ENCODE measurements at regions not wholly inside any gene's neighbourhood (a gene's known extent, or its start where the extent isn't known, plus 50 kb on each side); places are given as distances from the start of the nearest gene placed in this dataset.

DNA sequence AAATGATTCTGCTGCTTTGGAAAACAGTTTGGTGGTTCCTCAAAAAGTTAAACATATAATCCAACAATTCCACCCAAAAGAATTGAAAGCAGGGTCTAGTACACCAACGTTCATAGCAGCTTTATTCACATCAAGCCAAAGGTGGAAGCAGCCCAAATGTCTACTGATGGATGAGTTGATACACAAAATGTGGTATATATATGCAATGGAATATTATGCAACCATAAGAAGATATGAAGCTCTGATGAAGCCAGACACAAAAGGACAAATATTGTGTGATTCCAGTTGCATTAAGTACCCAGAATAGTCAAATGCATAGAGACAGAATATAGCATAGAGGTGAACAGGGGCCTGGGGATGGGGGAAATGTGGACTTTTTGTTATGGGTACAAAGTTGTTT lies 269.3 kb downstream of the METTL4 start:
- no peak overlapping the region for H3K27ac Mint-ChIP-seq
- H3K9me3 Mint-ChIP-seq = no peaks in the 10 kb centered on the region
- no peak for DNase-seq
- no peaks in the 10 kb centered on the region for H3K4me1 ChIP-seq (ENCODE audit: control insufficient read depth, insufficient read depth, low read length)
- H3K4me1 Mint-ChIP-seq = no peaks in the 10 kb centered on the region
- H3K36me3 Mint-ChIP-seq (ENCODE audit: low read depth) = no peaks in the 10 kb centered on the region
- WGBS, 2 experiments (ENCODE audit: insufficient coverage in 1 of 2, insufficient read length in 1 of 2) = 100% methylated on average over 1 of the region's 1 CpG; no CpG with 5 or more reads in 1 of the 2 experiments
- H3K9ac ChIP-seq (ENCODE audit: extremely low read depth, low read length, poor library complexity, severe bottlenecking) = no peak overlapping the region
- H3K4me3 ChIP-seq (ENCODE audit: low read length) = no peak overlapping the region
- H3K27ac ChIP-seq (ENCODE audit: low read depth, low read length) = no peak overlapping the region
- H3K27me3 ChIP-seq (ENCODE audit: control insufficient read depth, insufficient read depth, low read length, poor library complexity, severe bottlenecking) = no peaks in the 10 kb centered on the region
- H3K4me3 Mint-ChIP-seq = no peak overlapping the region
- H3K9me3 ChIP-seq (ENCODE audit: control insufficient read depth, low read length) = no peaks in the 10 kb centered on the region
- no peaks in the 10 kb centered on the region for H3K27me3 Mint-ChIP-seq (ENCODE audit: insufficient read depth)
- TF ChIP-seq, protein P1, sequence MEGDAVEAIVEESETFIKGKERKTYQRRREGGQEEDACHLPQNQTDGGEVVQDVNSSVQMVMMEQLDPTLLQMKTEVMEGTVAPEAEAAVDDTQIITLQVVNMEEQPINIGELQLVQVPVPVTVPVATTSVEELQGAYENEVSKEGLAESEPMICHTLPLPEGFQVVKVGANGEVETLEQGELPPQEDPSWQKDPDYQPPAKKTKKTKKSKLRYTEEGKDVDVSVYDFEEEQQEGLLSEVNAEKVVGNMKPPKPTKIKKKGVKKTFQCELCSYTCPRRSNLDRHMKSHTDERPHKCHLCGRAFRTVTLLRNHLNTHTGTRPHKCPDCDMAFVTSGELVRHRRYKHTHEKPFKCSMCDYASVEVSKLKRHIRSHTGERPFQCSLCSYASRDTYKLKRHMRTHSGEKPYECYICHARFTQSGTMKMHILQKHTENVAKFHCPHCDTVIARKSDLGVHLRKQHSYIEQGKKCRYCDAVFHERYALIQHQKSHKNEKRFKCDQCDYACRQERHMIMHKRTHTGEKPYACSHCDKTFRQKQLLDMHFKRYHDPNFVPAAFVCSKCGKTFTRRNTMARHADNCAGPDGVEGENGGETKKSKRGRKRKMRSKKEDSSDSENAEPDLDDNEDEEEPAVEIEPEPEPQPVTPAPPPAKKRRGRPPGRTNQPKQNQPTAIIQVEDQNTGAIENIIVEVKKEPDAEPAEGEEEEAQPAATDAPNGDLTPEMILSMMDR (conservative IDR thresholded peaks at IDR 0.05) = no peak
- H3K36me3 ChIP-seq (ENCODE audit: control insufficient read depth, insufficient read depth, low read length) = no peaks in the 10 kb centered on the region

DNA sequence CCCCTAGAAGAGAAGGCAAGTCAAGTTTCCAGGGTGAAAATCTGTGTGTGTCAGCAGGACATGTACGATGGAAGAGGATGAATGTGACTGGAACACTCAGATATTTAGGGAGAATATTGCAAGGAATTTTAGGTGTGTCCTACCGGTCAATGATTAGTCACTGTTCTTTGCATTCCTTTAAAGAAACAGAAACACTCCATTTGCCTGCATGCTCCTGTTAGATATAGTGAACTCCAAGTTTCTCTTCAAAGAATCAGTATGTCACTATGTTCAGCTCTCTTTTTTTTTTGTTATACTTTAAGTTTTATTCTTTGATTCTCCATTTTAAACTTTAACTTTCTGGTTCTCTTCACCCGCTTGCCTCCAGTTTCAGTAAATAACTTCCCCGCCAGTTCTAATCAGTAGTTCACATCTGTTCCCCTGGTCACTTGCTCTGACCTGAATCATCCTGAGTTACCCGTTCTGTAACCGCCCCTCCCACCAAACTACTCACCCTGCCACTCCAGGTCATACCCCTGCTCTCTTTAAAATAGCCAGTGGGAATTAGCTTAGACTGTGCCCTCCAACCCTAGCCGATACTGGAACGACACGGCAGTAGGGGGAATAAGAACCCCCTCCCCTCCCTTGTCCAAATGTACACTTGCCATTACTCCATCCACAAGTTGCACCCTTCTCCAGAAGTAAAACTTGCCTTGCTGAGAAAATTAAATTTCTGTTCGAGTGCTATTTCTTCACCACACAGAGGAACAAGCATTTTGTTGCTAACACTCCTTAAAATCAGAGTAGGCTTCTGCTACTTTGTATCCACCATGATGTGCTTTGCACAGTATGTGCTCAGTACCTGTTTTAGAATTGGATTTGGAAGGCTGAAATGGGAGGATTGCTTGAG lies 268.4 kb downstream of the METTL4 start:
- TF ChIP-seq, protein P1 (conservative IDR thresholded peaks at IDR 0.05) = no peak
- Histone ChIP-seq H3K27ac (ENCODE audit: low read depth, low read length) (no peak overlapping the region), H3K4me3 (ENCODE audit: low read length) (no peak overlapping the region), H3K36me3 (ENCODE audit: control insufficient read depth, insufficient read depth, low read length) (no peaks in the 10 kb centered on the region), H3K9me3 (ENCODE audit: control insufficient read depth, low read length) (no peaks in the 10 kb centered on the region), H3K27me3 (ENCODE audit: control insufficient read depth, insufficient read depth, low read length, poor library complexity, severe bottlenecking) (no peaks in the 10 kb centered on the region), H3K9ac (ENCODE audit: extremely low read depth, low read length, poor library complexity, severe bottlenecking) (no peak overlapping the region), H3K4me1 (ENCODE audit: control insufficient read depth, insufficient read depth, low read length) (no peaks in the 10 kb centered on the region)
- Mint-ChIP-seq H3K27ac (peak overlapping the region; percentile 14), H3K4me3 (no peak overlapping the region), H3K9me3 (no peaks in the 10 kb centered on the region), H3K4me1 (no peaks in the 10 kb centered on the region), H3K27me3 (ENCODE audit: insufficient read depth) (no peaks in the 10 kb centered on the region), H3K36me3 (ENCODE audit: low read depth) (no peaks in the 10 kb centered on the region)
- no peak for DNase-seq
- 82 to 84% methylated on average over 8 to 10 of the region's 10 CpGs for WGBS, 2 experiments (ENCODE audit: insufficient coverage in 1 of 2, insufficient read length in 1 of 2)

- H3K27ac Mint-ChIP-seq = no peak overlapping the region
- Histone ChIP-seq H3K27me3 (ENCODE audit: control insufficient read depth, insufficient read depth, low read length, poor library complexity, severe bottlenecking) (no peaks in the 10 kb centered on the region), H3K9ac (ENCODE audit: extremely low read depth, low read length, poor library complexity, severe bottlenecking) (no peak overlapping the region), H3K36me3 (ENCODE audit: control insufficient read depth, insufficient read depth, low read length) (no peaks in the 10 kb centered on the region), H3K4me3 (ENCODE audit: low read length) (no peak overlapping the region), H3K9me3 (ENCODE audit: control insufficient read depth, low read length) (no peaks in the 10 kb centered on the region), H3K27ac (ENCODE audit: low read depth, low read length) (no peak overlapping the region), H3K4me1 (ENCODE audit: control insufficient read depth, insufficient read depth, low read length) (no peaks in the 10 kb centered on the region)
- H3K4me3 Mint-ChIP-seq = no peak overlapping the region
- H3K4me1 Mint-ChIP-seq = no peaks in the 10 kb centered on the region
- H3K27me3 Mint-ChIP-seq (ENCODE audit: insufficient read depth) = no peaks in the 10 kb centered on the region
- no peaks in the 10 kb centered on the region for H3K9me3 Mint-ChIP-seq
- TF ChIP-seq, protein P1 (conservative IDR thresholded peaks at IDR 0.05) = no peak
- H3K36me3 Mint-ChIP-seq (ENCODE audit: low read depth) = no peaks in the 10 kb centered on the region
- no peak for DNase-seq
- 83% methylated on average over 1 of the region's 3 CpGs; no CpG with 5 or more reads in 1 of the 2 experiments for WGBS, 2 experiments (ENCODE audit: insufficient coverage in 1 of 2, insufficient read length in 1 of 2)
Observed at GRCh38 chr18:2303517-2304238, 267.6 kb downstream of the METTL4 start.
